ENCODE measurements at regions not wholly inside any gene's neighbourhood (a gene's known extent, or its start where the extent isn't known, plus 50 kb on each side); places are given as distances from the start of the nearest gene placed in this dataset.

DNA sequence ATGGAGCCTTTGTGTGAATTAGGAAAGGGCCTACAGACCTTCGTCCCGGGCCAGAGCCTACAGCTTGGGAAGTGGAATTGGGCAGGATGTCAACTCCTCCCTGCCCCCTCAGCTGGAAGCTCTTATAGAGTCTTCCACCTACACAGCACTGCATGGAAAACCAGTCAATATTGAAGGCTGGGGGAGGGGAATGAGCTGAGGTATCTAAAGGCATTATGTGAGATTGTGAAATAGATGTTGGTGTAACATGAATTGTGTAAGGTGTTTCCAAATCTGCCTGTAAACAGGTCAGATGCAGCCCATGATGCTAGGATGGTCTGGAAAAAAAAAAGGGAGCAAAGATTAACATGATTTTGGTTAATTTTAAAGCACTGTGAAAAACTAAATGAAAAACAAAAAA lies 433.5 kb upstream of the POU3F3 start:
- TF ChIP-seq, protein P1, sequence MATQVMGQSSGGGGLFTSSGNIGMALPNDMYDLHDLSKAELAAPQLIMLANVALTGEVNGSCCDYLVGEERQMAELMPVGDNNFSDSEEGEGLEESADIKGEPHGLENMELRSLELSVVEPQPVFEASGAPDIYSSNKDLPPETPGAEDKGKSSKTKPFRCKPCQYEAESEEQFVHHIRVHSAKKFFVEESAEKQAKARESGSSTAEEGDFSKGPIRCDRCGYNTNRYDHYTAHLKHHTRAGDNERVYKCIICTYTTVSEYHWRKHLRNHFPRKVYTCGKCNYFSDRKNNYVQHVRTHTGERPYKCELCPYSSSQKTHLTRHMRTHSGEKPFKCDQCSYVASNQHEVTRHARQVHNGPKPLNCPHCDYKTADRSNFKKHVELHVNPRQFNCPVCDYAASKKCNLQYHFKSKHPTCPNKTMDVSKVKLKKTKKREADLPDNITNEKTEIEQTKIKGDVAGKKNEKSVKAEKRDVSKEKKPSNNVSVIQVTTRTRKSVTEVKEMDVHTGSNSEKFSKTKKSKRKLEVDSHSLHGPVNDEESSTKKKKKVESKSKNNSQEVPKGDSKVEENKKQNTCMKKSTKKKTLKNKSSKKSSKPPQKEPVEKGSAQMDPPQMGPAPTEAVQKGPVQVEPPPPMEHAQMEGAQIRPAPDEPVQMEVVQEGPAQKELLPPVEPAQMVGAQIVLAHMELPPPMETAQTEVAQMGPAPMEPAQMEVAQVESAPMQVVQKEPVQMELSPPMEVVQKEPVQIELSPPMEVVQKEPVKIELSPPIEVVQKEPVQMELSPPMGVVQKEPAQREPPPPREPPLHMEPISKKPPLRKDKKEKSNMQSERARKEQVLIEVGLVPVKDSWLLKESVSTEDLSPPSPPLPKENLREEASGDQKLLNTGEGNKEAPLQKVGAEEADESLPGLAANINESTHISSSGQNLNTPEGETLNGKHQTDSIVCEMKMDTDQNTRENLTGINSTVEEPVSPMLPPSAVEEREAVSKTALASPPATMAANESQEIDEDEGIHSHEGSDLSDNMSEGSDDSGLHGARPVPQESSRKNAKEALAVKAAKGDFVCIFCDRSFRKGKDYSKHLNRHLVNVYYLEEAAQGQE (IDR thresholded peaks at IDR 0.05; ENCODE audit: unreplicated experiment), result no peak
- TF ChIP-seq ZNF331 (CRISPR knock-in tag; IDR thresholded peaks at IDR 0.05; ENCODE audit: low read depth) (no peak), CTCF (conservative IDR thresholded peaks at IDR 0.05; ENCODE audit: low read depth in 2 of 2) (no peak), EZH2 (IDR thresholded peaks at IDR 0.05; ENCODE audit: low read depth, unreplicated experiment) (no peak), STAT1 (IDR thresholded peaks at IDR 0.05; ENCODE audit: unreplicated experiment) (no peak), EZH2phosphoT487 (IDR thresholded peaks at IDR 0.05; ENCODE audit: unreplicated experiment) (no peak), JUNB (IDR thresholded peaks at IDR 0.05; ENCODE audit: unreplicated experiment) (no peak), POLR2AphosphoS5 (IDR thresholded peaks at IDR 0.05; ENCODE audit: low read depth) (no peak), CREB1 (CRISPR knock-in tag; IDR thresholded peaks at IDR 0.05; ENCODE audit: low read depth) (no peak), ZNF114 (CRISPR knock-in tag; IDR thresholded peaks at IDR 0.05) (no peak), NANOG (IDR thresholded peaks at IDR 0.05; ENCODE audit: borderline replicate concordance) (no peak)
- TF ChIP-seq, protein P2, sequence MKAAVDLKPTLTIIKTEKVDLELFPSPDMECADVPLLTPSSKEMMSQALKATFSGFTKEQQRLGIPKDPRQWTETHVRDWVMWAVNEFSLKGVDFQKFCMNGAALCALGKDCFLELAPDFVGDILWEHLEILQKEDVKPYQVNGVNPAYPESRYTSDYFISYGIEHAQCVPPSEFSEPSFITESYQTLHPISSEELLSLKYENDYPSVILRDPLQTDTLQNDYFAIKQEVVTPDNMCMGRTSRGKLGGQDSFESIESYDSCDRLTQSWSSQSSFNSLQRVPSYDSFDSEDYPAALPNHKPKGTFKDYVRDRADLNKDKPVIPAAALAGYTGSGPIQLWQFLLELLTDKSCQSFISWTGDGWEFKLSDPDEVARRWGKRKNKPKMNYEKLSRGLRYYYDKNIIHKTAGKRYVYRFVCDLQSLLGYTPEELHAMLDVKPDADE (IDR thresholded peaks at IDR 0.05), result no peak
- TF ChIP-seq, protein P3, sequence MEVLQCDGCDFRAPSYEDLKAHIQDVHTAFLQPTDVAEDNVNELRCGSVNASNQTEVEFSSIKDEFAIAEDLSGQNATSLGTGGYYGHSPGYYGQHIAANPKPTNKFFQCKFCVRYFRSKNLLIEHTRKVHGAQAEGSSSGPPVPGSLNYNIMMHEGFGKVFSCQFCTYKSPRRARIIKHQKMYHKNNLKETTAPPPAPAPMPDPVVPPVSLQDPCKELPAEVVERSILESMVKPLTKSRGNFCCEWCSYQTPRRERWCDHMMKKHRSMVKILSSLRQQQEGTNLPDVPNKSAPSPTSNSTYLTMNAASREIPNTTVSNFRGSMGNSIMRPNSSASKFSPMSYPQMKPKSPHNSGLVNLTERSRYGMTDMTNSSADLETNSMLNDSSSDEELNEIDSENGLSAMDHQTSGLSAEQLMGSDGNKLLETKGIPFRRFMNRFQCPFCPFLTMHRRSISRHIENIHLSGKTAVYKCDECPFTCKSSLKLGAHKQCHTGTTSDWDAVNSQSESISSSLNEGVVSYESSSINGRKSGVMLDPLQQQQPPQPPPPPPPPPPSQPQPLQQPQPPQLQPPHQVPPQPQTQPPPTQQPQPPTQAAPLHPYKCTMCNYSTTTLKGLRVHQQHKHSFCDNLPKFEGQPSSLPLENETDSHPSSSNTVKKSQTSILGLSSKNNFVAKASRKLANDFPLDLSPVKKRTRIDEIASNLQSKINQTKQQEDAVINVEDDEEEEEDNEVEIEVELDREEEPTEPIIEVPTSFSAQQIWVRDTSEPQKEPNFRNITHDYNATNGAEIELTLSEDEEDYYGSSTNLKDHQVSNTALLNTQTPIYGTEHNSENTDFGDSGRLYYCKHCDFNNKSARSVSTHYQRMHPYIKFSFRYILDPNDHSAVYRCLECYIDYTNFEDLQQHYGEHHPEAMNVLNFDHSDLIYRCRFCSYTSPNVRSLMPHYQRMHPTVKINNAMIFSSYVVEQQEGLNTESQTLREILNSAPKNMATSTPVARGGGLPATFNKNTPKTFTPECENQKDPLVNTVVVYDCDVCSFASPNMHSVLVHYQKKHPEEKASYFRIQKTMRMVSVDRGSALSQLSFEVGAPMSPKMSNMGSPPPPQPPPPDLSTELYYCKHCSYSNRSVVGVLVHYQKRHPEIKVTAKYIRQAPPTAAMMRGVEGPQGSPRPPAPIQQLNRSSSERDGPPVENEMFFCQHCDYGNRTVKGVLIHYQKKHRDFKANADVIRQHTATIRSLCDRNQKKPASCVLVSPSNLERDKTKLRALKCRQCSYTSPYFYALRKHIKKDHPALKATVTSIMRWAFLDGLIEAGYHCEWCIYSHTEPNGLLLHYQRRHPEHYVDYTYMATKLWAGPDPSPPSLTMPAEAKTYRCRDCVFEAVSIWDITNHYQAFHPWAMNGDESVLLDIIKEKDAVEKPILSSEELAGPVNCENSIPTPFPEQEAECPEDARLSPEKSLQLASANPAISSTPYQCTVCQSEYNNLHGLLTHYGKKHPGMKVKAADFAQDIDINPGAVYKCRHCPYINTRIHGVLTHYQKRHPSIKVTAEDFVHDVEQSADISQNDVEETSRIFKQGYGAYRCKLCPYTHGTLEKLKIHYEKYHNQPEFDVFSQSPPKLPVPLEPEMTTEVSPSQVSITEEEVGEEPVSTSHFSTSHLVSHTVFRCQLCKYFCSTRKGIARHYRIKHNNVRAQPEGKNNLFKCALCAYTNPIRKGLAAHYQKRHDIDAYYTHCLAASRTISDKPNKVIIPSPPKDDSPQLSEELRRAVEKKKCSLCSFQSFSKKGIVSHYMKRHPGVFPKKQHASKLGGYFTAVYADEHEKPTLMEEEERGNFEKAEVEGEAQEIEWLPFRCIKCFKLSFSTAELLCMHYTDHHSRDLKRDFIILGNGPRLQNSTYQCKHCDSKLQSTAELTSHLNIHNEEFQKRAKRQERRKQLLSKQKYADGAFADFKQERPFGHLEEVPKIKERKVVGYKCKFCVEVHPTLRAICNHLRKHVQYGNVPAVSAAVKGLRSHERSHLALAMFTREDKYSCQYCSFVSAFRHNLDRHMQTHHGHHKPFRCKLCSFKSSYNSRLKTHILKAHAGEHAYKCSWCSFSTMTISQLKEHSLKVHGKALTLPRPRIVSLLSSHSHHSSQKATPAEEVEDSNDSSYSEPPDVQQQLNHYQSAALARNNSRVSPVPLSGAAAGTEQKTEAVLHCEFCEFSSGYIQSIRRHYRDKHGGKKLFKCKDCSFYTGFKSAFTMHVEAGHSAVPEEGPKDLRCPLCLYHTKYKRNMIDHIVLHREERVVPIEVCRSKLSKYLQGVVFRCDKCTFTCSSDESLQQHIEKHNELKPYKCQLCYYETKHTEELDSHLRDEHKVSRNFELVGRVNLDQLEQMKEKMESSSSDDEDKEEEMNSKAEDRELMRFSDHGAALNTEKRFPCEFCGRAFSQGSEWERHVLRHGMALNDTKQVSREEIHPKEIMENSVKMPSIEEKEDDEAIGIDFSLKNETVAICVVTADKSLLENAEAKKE (CRISPR knock-in tag; IDR thresholded peaks at IDR 0.05), result no peak
